Keratinocyte (primary cell): ENCODE measurements at regions not wholly inside any gene's neighbourhood (a gene's known extent, or its start where the extent isn't known, plus 50 kb on each side); places are given as distances from the start of the nearest gene placed in this dataset.

Experiments used
- CTCF ChIP-seq, 3 experiments: IDR thresholded peaks in 1 of 3; conservative IDR thresholded peaks in 1 of 3; optimal IDR thresholded peaks in 1 of 3; 2 replicates in 2 of 3; 3 replicates in 1 of 3; pipeline versions ENCODE3 to v1.5.1; 2011; ENCODE audit warnings: low read length in 3 of 3, mild to moderate bottlenecking in 3 of 3, moderate library complexity in 2 of 3, control low read depth in 1 of 3, inconsistent platforms in 1 of 3; ENCODE audit not compliant: insufficient read depth in 2 of 3; ENCODE audit errors: extremely low read depth in 1 of 3
- EZH2 ChIP-seq: IDR thresholded peaks from one replicate; pipeline ENCODE4 v1.6.1; 2012; ENCODE audit warnings: inconsistent platforms, mild to moderate bottlenecking, low read length, moderate library complexity

- no peak for TF ChIP-seq CTCF (optimal IDR thresholded peaks at IDR 0.05 in 1 of 3, IDR thresholded peaks at IDR 0.05 in 1 of 3, conservative IDR thresholded peaks at IDR 0.05 in 1 of 3; ENCODE audit: extremely low read depth in 1 of 3, insufficient read depth in 2 of 3, low read length in 3 of 3)
- no peak for TF ChIP-seq EZH2
These were observed 88.8 kb downstream of the CD24 start for GRCh38 chr6:106885679-106886078.
